Activated naive CD4-positive, alpha-beta T cell treated with anti-CD3 and anti-CD28 coated beads for 36 hours (primary cell): ENCODE measurements at regions not wholly inside any gene's neighbourhood (a gene's known extent, or its start where the extent isn't known, plus 50 kb on each side); places are given as distances from the start of the nearest gene placed in this dataset.

Experiments used
- CTCF ChIA-PET: fragments of 350-600 bp; sonication (Branson Sonifier 250); formaldehyde crosslinking; loops from one replicate; lab custom pipeline; 2021; ENCODE audit warnings: antibody characterized with exemption; lab: Charles Lee
- DNase-seq: peaks from one replicate; pipeline ENCODE4 v3.0.0-alpha.2; 2020
- H3K27ac Mint-ChIP-seq: one replicate; pipeline ENCODE4 v1.8.0; 2021; ENCODE audit warnings: mild to moderate bottlenecking, mixed read lengths
- H3K27me3 Mint-ChIP-seq: one replicate; pipeline ENCODE4 v1.8.0; 2021; ENCODE audit warnings: low read depth, mixed read lengths
- H3K36me3 Mint-ChIP-seq: one replicate; pipeline ENCODE4 v1.8.0; 2021; ENCODE audit warnings: low read depth, mixed read lengths
- H3K4me1 Mint-ChIP-seq: one replicate; pipeline ENCODE4 v1.8.0; 2021; ENCODE audit warnings: low read depth, mixed read lengths
- H3K4me3 Mint-ChIP-seq: one replicate; pipeline ENCODE4 v1.8.0; 2021; ENCODE audit warnings: mild to moderate bottlenecking, moderate library complexity, mixed read lengths
- H3K9me3 Mint-ChIP-seq: one replicate; pipeline ENCODE4 v1.8.0; 2021; ENCODE audit warnings: mixed read lengths
- intact Hi-C: fragments of 100-400 bp; cut with micrococcal nuclease; formaldehyde crosslinking; loops from one replicate; pipeline ENCODE4 v1.15.1; 2023

DNA sequence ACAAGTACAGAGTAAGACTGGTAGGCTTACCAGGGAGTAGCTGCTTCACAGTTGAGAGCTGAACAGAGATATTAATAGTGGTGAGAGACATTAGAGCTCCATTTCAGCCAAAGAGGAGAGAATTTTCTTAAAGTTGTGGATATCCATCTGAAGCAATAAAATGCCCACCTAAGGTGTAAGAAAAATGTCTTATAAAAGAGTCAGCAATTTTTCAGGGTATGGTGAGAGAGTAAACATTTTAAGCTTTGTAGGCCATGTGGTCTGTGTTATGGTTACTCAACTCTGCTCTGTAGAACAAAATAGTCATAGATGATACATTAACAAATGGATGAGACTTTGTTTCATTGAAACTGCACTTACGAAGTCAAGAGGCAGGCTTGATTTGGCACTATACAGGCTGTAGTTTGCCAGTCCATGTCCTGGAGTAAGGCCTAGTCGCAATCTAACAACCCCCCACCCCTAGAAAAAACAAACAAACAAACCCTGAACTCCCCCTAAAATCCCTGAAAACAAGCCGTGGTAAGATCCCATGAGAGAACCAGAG lies 945.4 kb upstream of the SEMA6A start:
- CTCF ChIA-PET: no interaction called here
- no peak for DNase-seq
- Mint-ChIP-seq H3K4me1 (no peaks in the 10 kb centered on the region), H3K27me3 (no peaks in the 10 kb centered on the region), H3K9me3 (peaks cover 4% of the 10 kb centered on the region), H3K36me3 (no peaks in the 10 kb centered on the region), H3K4me3 (no peak overlapping the region), H3K27ac (no peak overlapping the region)
- intact Hi-C loops: no loop called here

DNA sequence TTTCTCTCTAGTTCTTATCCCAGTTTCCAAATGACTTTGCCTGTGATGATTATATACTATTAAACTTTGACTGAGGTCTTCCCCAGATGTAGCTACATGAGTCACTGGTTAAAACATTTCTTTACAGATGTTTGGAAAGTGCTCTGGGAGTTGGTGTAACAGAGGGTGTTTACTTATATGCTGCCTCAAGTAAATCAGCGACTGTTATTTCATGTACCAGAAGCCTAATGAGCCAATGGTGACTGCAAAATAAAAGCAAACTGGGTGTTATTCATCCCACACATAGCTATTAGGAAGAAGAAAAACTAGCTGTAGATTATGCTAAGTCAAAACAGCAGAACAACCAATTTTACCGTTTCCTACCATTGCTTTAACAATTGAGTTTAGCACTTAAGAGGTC lies 929.7 kb upstream of the SEMA6A start:
- no peaks in the 10 kb centered on the region for H3K36me3 Mint-ChIP-seq
- H3K27ac Mint-ChIP-seq: no peak overlapping the region
- H3K4me1 Mint-ChIP-seq: no peaks in the 10 kb centered on the region
- no peaks in the 10 kb centered on the region for H3K27me3 Mint-ChIP-seq
- DNase-seq: no peak
- no peak overlapping the region for H3K4me3 Mint-ChIP-seq
- intact Hi-C loops: no loop called here
- CTCF ChIA-PET: no interaction called here
- H3K9me3 Mint-ChIP-seq: peaks cover 3% of the 10 kb centered on the region

DNA sequence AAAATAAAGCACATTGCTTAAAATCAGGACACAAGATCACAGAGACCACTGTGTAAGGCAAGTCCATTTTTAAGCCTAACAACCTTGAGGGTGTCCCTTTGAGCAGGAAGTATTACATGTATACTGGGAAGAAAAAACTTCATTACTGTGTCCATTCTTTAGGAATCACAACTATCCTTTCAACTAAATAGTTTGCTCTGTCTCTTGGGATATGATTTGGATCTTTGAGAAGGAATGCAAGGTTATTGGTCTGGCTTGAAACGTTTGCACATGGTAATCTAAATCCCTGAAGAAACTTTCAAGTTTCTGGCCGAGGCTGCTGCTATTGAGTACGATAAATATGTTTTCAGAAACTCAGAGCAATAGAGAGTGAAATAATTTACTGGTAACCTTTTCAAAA lies 923.0 kb upstream of the SEMA6A start:
- Mint-ChIP-seq H3K27ac (no peak overlapping the region), H3K4me1 (no peaks in the 10 kb centered on the region), H3K9me3 (peaks cover 3% of the 10 kb centered on the region), H3K4me3 (no peak overlapping the region), H3K36me3 (no peaks in the 10 kb centered on the region), H3K27me3 (no peaks in the 10 kb centered on the region)
- no peak for DNase-seq
- intact Hi-C loops: no loop called here
- CTCF ChIA-PET: no interaction called here

DNA sequence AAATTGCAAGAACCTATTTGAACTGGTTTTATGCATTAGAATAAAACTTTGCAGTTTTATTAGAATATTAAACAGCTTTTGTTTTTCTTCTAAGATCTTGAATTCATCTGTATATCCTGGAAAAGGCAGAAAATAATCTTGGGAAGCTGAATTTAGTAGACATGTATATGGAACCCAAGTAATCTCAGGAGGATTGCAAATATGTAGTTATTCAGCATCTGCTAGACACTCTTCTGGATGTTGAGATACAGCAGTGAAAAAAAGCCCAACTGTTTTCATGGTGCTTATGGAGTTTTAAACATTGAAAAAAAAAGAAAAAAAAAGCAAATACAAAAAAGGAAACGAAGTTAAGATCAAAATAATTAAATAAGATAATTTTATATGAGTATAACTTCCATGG lies 922.2 kb upstream of the SEMA6A start:
- DNase-seq: no peak
- no peaks in the 10 kb centered on the region for H3K36me3 Mint-ChIP-seq
- no peaks in the 10 kb centered on the region for H3K27me3 Mint-ChIP-seq
- H3K4me3 Mint-ChIP-seq: no peak overlapping the region
- H3K9me3 Mint-ChIP-seq: peaks cover 7% of the 10 kb centered on the region
- H3K4me1 Mint-ChIP-seq: no peaks in the 10 kb centered on the region
- H3K27ac Mint-ChIP-seq: no peak overlapping the region
- intact Hi-C loops: no loop called here
- CTCF ChIA-PET: no interaction called here

DNA sequence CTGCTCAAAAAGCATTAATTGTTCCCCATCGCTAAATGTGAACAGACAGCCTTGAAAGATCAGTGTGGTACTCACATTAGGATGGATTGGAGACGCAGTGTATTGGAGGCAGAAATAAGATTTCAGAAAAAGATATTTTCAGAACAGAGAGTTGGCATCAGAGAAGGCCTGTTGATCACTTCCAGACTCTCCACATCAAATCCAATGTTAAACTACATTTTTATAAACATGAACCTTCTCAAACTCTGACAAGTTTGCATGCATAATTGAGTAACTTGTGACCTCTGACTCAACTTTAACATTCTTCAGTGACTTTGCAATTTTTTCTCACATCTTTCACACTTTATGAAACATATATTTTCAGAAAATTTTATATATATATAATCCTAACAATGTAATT lies 919.6 kb upstream of the SEMA6A start:
- Mint-ChIP-seq H3K4me1 (no peaks in the 10 kb centered on the region), H3K36me3 (no peaks in the 10 kb centered on the region), H3K27ac (no peak overlapping the region), H3K9me3 (peaks cover 7% of the 10 kb centered on the region), H3K27me3 (no peaks in the 10 kb centered on the region), H3K4me3 (no peak overlapping the region)
- CTCF ChIA-PET: no interaction called here
- no peak for DNase-seq
- intact Hi-C loops: no loop called here

DNA sequence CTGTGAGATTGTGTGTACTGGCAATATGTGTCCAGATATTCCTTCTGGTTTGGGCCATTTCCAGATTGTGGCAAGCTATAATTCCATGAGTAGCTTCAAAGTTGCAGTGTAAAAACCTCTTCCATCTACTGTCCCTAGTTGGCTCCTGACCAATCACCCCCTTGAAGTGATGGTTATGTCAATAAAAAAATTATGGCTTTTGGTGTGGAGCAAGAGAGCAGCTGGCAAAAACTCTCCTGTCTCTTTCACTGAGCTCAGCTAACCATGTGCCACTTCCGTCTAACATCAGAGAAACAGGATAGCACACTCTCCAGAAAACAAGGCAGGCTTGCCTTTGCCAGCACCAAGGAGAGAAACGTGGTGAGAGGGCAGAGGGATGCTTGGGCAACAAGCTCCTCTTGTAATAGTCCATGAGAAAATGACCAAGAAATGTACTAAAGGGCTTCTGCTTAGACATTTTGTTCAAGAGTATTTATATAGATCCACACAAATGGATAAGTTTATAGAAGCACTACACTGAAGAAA lies 914.4 kb upstream of the SEMA6A start:
- Mint-ChIP-seq H3K36me3 (no peaks in the 10 kb centered on the region), H3K4me1 (no peaks in the 10 kb centered on the region), H3K27me3 (no peaks in the 10 kb centered on the region), H3K4me3 (no peak overlapping the region), H3K27ac (no peak overlapping the region), H3K9me3 (peaks cover 9% of the 10 kb centered on the region)
- CTCF ChIA-PET: interaction anchor here (1.5 kb wide), 1 partner anchor 34 kb away, joined by 4 read pairs; no protein-coding TSS in a partner anchor
- intact Hi-C loops: no loop called here
- no peak for DNase-seq

DNA sequence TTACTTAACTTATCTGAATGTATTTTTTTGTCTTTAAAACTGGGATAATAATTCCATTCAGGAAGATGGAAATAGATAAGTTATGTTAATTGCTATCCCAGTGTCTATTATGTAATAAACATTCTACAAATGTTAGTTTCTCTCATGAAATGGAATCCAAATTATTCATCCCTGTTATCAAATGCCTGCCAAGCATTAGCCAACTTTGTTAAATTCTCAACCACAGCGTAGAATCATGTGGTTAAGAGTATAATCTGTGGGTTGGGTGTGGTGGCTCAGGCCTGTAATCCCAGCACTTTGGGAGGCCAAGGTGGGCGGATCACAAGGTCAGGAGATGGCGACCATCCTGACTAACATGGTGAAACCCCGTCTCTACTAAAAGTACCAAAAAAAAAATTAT lies 912.9 kb upstream of the SEMA6A start:
- peaks cover 5% of the 10 kb centered on the region for H3K9me3 Mint-ChIP-seq
- H3K27me3 Mint-ChIP-seq: no peaks in the 10 kb centered on the region
- DNase-seq: no peak
- intact Hi-C loops: no loop called here
- no peak overlapping the region for H3K4me3 Mint-ChIP-seq
- H3K4me1 Mint-ChIP-seq: no peaks in the 10 kb centered on the region
- CTCF ChIA-PET: no interaction called here
- no peaks in the 10 kb centered on the region for H3K36me3 Mint-ChIP-seq
- H3K27ac Mint-ChIP-seq: no peak overlapping the region

DNA sequence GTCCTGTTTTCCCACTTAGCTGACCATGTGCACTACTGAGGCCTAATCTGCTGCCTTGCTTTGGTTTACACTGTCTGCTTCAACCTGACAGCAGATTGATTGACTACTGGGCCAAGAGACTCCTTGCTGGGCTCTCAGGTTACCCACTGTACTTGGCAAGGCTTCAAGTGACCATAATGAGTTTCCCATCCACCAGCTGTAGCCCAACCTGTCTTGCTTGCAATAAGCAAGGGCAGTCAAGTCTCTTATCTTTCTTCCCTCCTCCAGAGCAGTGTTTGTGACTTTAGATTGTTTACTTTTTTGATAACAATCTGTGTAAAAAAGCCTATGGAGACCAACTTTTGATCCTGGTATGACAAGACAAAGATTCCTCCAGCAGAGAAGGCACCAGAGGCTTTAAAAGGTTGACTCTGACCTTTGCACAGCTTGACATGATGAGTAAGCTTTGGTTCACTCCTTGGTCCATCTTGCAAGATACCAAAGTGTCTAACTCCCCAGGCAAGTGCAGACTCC lies 912.3 kb upstream of the SEMA6A start:
- no peaks in the 10 kb centered on the region for H3K27me3 Mint-ChIP-seq
- no peak for DNase-seq
- H3K27ac Mint-ChIP-seq: no peak overlapping the region
- H3K36me3 Mint-ChIP-seq: no peaks in the 10 kb centered on the region
- intact Hi-C loops: no loop called here
- no peak overlapping the region for H3K4me3 Mint-ChIP-seq
- H3K4me1 Mint-ChIP-seq: no peaks in the 10 kb centered on the region
- CTCF ChIA-PET: no interaction called here
- peaks cover 2% of the 10 kb centered on the region for H3K9me3 Mint-ChIP-seq

DNA sequence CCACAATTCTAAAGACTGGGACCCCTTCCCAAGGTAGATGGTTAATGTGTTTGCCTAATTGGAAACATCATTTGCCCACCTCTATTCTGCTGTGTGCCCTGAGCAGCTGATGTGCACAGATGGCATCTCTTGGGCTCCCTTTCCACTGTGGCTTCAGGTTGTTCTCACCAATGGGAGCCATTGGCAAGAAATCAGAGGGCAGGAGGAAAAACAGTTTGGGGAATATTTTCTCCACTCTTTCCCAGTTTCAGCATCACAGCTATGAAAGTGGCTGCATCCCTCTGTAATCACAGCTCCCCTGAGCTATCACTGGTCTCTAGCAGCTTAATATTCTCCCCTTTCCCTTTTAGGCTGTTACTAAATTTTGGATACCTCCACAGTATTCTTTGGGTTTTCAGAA lies 911.6 kb upstream of the SEMA6A start:
- CTCF ChIA-PET: no interaction called here
- H3K4me3 Mint-ChIP-seq: no peak overlapping the region
- no peak overlapping the region for H3K27ac Mint-ChIP-seq
- H3K4me1 Mint-ChIP-seq: no peaks in the 10 kb centered on the region
- intact Hi-C loops: no loop called here
- DNase-seq: no peak
- peaks cover 2% of the 10 kb centered on the region for H3K9me3 Mint-ChIP-seq
- H3K27me3 Mint-ChIP-seq: no peaks in the 10 kb centered on the region
- no peaks in the 10 kb centered on the region for H3K36me3 Mint-ChIP-seq

DNA sequence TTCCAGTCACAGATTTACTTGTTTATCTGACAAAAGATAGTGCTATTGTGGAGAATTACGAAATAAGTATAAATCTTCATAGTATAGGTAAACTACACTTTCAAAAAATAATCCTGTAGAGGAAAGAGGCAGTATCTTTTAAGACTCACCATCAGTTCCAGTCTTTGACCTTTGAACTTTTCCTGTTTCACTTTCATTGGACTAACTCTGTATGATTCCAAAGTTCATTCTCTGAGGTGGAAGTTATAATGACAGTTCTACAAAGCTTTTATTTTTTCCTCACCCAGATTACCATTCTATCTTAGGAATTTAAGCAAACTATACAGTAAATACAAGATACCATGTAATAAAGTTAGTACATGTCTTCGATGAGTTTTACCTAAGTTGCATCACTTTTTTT lies 901.3 kb upstream of the SEMA6A start:
- DNase-seq: no peak
- no peak overlapping the region for H3K27ac Mint-ChIP-seq
- CTCF ChIA-PET: no interaction called here
- no peaks in the 10 kb centered on the region for H3K9me3 Mint-ChIP-seq
- H3K27me3 Mint-ChIP-seq: no peaks in the 10 kb centered on the region
- H3K4me3 Mint-ChIP-seq: no peak overlapping the region
- intact Hi-C loops: no loop called here
- no peaks in the 10 kb centered on the region for H3K4me1 Mint-ChIP-seq
- no peaks in the 10 kb centered on the region for H3K36me3 Mint-ChIP-seq

DNA sequence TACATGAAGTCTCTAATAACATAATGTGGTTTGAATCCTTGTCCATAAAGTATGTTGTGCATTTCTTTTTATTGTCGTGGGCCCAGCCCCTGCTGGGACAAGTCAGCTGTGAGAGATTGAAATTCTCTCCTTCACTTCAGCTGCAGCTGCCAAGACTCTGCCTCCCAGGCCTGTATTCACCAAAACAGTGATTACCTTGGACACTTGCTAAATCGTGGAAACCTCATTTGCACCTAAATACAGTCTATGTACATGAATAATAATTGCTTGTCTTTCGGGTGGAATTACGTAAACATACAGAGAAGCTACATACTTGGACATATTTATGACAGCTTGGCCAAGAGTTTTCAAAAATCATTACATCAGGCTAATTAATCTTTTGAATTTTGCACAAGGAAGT lies 898.5 kb upstream of the SEMA6A start:
- H3K4me3 Mint-ChIP-seq: no peak overlapping the region
- intact Hi-C loops: no loop called here
- CTCF ChIA-PET: interaction anchor here (1.3 kb wide), 1 partner anchor 19 kb away, joined by 3 read pairs; no protein-coding TSS in a partner anchor
- H3K4me1 Mint-ChIP-seq: no peaks in the 10 kb centered on the region
- no peak overlapping the region for H3K27ac Mint-ChIP-seq
- no peaks in the 10 kb centered on the region for H3K36me3 Mint-ChIP-seq
- no peak for DNase-seq
- no peaks in the 10 kb centered on the region for H3K27me3 Mint-ChIP-seq
- no peaks in the 10 kb centered on the region for H3K9me3 Mint-ChIP-seq

DNA sequence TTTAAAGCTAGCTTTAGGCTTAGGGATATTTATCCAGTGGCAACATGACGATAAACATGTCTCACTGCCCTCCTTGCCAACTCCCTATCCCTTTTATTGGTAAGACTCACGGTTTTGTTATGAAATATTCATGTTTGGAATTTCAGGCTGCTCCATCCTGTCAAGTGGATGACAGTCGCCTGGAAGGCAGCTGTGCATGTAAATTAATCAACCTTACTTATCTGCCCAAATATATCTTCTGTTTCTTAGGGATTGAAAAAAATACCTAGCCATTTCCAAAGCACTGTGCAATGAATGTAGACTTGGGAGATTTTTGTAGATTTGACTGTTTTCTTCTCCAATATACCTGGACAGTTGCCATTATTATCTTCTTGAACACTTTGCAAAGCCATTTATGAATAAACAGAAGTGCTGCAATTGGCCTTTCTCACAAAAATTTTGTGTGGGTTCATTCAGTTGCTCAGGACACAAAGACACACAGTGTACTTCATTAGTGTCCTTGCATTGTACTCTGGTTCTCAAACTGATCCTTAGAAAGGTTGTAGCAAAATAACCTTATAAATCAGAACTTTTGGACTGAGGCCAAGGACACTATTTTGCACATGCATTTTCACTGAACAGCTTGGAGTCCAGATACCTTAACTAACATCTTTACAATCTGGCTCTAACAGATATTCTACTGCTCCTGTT lies 889.4 kb upstream of the SEMA6A start:
- Mint-ChIP-seq H3K4me1 (no peaks in the 10 kb centered on the region), H3K9me3 (no peaks in the 10 kb centered on the region), H3K27me3 (no peaks in the 10 kb centered on the region), H3K4me3 (no peak overlapping the region), H3K36me3 (no peaks in the 10 kb centered on the region), H3K27ac (no peak overlapping the region)
- CTCF ChIA-PET: no interaction called here
- intact Hi-C loops: no loop called here
- no peak for DNase-seq

DNA sequence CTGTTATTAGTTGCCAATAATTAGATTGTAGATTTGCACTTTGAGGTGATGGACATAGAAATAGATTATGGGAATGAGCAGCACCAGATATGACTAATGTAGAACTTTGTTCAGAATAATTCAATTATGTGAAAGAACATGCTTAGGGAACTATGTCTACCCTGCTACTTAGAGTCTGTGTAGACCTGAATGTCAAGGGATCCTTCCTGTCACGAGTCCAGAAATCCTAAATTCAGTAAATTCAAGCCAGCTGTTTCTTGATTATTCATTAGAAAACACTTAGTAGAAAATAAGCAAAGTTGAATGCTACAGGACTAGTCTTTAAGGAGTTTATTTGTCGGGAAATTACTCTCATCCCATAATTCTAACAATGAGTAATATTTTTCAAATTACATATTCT lies 887.3 kb upstream of the SEMA6A start:
- Mint-ChIP-seq H3K4me1 (no peaks in the 10 kb centered on the region), H3K9me3 (no peaks in the 10 kb centered on the region), H3K27ac (no peak overlapping the region), H3K36me3 (no peaks in the 10 kb centered on the region), H3K4me3 (no peak overlapping the region), H3K27me3 (no peaks in the 10 kb centered on the region)
- no peak for DNase-seq
- CTCF ChIA-PET: no interaction called here
- intact Hi-C loops: no loop called here
